HG03060 (cell line): ENCODE measurements at regions not wholly inside any gene's neighbourhood (a gene's known extent, or its start where the extent isn't known, plus 50 kb on each side); places are given as distances from the start of the nearest gene placed in this dataset.

Experiments
- ATAC-seq: cut with Tn5 transposase; IDR thresholded peaks from one replicate; pipeline ENCODE4 v1.9.1; 2021; ENCODE audit warnings: low read depth, moderate number of reproducible peaks; ENCODE audit not compliant: unreplicated experiment

DNA sequence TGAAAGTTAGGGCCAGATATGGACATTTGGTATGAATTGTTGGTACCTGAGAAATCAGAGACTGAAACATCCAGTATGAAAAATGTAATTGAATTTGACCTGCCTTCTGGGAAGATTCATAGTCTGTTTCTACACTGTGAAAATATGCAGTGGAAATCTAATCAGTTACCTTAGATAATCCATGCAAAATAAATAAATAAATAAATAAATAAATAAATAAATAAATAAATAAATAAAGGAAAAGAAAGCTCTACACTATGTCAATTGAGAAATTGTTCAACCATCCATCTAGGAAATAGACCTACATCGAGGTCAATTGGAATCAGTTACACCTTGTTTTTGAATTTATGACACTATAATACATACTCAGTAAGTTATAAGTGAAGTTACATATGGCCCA lies 252.3 kb downstream of the VGLL3 start:
- no peak for ATAC-seq

- ATAC-seq: no peak
Measured at GRCh38 chr3:86737517-86737916, 253.4 kb downstream of the VGLL3 start.

GRCh38 chr3:86733257-86733656 lies 257.7 kb downstream of the VGLL3 start:
- no peak for ATAC-seq

DNA sequence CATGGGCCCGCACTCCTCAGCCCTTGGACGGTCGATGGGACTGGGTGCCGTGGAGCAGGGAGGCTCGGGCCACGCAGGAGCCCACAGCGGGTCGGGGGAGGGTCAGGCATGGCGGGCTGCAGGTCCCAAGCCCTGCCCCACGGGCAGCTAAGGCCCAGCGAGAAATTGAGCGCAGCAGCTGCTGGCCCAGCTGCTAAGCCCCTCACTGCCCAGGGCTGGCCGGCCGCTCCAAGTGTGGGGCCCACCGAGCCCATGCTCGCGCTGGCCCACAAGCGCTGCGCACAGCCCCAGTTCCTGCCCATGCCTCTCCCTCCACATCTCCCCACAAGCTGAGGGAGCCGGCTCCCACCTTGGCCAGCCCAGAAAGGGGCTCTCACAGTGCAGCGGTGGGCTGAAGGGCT lies 259.4 kb downstream of the VGLL3 start:
- ATAC-seq: no peak

DNA sequence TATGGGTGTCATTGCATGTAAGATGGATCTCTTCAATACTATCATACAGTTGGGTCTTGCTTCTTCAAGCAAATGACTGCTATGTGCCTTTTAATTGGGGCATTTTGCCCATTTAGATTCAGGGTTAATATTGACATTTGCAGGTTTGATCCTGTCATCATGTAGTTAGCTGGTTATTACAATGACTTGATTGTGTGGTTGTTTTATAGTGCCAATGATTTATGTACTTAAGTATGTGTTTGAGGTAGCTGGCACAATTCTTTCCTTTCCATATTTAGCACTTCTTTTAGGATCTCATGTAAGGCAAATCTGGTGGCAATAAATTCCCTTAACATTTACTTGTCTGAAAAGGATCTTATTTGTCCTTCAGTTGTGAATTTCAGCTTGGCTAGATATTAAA lies 267.5 kb downstream of the VGLL3 start:
- no peak for ATAC-seq

GRCh38 chr3:86711634-86712033 lies 279.3 kb downstream of the VGLL3 start:
- ATAC-seq: no peak

DNA sequence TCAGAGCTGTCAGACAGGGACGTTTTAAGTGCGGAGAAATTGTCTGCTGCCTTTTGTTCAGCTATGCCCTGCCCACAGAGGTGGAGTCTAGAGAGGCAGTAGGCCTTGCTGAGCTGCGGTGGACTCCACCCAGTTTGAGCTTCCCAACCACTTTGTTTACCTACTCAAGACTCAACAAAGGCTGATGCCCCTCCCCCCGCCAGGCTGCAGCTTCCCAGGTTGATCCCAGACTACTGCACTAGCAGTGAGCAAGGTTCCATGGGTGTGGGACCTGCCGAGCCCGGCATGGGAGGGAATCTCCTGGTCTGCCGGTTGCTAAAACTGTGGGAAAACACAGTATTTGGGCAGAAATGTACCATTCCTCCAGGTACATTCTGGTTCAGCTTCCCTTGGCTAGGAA lies 282.1 kb downstream of the VGLL3 start:
- ATAC-seq: no peak

DNA sequence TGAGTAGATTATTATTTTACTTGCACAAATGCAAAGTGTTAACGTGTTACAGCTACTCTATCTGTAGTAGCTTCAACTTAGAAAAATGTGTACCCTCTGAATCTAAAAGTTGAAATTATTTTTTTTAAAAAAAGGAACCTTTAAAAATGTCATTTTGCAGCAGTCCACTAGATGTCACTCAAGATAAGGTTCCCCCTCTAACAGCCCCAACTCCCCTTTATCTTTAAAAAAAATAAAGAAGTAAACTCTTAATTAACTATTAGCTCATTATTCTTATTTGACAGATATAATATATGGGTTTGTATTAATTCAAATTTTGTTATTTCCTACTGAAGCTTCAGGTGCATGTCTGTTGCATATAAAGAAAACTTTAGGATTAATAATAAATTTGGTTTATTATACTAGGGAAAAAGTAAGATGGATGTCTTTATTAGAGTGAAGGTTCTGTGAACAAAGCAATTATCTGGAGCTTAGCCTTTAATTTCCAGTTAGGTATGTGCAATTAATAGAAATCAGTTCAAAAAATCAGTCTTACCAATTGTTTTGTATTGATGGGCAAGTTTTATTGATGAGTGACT lies 288.5 kb downstream of the VGLL3 start:
- no peak for ATAC-seq

DNA sequence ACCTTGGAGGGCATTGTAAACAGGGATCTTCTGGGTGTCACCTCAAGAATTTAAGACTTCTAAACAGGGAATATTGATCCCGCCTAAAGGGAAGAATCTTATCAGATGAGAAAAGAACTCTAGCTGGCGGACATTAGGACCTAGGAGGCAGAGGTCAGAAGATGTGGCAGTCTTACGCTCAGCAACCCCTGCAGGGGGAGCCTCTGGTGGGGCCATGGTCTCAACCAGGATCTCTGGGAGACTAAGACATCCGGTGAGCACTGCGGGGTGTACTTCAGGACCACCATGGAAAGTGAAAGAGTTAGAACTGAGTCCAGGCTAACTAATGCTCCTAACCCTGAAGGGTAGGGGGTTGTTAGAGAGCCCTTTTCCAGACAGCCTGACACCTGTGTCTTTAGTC lies 295.2 kb downstream of the VGLL3 start:
- no peak for ATAC-seq

- ATAC-seq: no peak
Measured at GRCh38 chr3:86673991-86674390, 317.0 kb downstream of the VGLL3 start.

- no peak for ATAC-seq
Measured at GRCh38 chr3:86661817-86662216, 329.1 kb downstream of the VGLL3 start.

DNA sequence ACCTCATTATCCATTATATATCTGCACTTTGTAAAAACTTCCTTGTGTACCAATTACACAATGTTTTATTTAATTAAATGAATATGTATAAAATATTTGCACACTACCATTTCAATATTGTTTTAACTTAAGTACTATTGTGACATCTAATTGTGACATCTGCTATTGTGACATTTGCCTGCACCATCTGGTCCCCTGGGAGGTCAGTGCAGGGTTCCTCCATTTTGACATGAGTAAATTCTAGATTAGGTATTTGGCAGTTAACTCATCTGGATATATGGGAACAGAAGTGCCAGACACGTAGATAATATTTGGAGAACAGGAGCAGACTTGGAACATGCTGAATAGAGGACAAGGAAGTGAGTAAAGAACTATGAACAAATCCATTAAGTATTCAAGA lies 332.1 kb downstream of the VGLL3 start:
- no peak for ATAC-seq

DNA sequence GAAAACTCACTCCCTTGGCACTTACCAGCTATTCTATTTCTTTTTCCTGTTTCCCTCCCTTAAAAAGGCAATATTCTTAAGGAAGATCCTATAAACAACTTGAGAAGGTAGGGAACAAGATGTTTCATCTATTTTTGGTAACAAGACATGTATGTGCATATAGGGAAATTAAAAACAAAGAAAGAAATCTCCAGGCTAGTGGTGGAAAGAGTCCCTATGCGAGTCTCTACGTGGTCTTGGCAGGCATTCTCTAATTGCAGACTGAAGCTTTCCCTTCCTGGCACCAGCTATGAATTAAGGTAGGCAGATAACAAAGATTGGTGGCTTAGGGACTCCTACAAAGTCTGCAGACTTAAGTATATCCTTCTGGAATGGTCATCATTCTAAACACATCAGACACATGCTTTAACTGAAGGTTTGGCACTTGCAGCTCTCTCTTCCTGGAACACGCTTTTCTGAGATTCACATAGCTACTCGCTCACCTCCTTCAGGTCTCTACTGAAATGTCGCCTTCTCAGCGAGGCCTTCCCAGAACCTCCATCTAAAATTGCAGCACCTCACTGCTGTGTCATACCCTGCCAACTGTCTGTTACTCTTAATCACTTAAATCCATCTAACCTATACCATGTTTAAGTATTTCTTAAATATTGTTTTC lies 336.0 kb downstream of the VGLL3 start:
- no peak for ATAC-seq

DNA sequence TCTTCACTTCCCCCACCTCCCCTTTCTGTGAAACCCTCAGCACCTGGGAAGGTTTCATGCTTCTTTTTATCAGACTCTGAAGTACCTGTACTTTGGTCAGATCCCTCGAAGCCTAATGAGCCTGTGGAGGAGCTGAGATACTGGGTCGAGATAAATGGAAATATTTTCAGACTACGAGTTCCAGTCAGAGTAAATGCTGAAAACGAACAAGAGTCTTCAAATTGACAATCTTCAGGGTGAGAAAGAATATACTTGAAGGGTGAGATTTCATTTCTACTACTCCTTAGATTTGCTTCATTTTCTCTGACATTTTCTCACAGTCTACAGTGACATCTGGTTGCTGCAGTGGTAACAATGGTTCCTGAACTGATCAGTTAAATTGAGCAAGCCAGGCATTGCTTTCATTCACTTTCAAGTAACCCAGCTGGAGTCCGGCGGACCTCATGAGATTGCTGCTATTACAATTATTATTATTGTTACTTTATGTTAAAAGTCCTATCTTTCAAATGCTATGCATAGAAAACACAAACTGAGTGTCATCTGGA lies 337.2 kb downstream of the VGLL3 start:
- no peak for ATAC-seq

DNA sequence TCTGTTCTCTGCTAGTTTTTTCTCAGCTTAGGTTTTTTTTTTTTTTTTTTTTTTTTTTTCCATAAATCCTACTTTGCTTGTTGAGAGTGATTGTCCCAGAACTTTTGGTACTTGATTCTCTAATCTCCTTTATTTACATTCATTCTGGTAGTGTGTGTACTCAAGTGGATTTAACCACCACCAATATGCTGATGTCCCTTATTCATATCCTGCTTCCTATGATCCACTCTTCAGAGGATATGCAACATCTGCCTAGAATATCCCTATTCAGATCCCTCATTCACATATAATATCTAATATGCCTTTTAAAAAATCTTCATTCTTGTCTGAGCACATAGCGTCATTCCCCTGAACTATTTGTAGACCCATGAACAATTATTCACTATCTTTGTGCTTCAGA lies 342.9 kb downstream of the VGLL3 start:
- ATAC-seq: no peak

GRCh38 chr3:86645756-86646155 lies 345.2 kb downstream of the VGLL3 start:
- ATAC-seq: no peak

DNA sequence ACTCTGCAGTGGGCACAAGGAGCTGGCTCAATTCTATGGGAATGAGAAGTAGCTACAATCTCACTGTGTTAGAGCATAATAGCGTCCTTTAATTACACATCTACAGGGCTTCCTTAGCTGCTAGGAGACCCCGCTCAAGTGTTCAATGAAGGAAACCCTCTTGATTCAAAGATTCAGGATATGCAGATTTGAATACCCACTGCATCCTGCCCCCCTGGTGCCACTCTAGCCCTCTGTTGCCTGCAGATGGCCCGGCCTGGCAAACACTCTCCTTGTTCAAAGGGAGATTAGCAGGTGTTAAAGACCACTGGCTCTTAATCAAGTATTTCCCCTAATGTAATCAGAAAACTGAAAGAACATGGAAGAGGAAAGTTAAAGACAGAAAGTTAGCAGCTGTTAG lies 356.6 kb downstream of the VGLL3 start:
- no peak for ATAC-seq

GRCh38 chr3:86629511-86629910 lies 361.4 kb downstream of the VGLL3 start:
- ATAC-seq: no peak

DNA sequence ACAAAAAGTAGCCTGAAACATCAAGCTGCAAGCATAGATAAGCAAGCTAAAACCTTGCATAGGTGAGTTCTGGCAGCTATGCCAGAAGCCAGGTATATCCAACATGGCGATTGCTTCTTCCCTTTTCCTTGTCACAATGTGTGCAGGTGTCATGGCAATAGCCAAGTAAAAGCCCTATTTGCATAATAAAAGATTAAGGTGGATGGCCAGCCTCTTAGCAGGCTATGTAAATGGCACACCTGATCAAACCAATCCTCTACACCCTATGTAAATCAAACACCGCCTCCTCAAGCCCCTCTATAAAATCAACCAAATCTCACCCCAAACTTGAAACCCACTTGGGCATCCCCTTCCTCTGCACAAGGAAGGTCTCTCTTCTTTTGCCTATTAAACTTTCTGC lies 366.8 kb downstream of the VGLL3 start:
- no peak for ATAC-seq

DNA sequence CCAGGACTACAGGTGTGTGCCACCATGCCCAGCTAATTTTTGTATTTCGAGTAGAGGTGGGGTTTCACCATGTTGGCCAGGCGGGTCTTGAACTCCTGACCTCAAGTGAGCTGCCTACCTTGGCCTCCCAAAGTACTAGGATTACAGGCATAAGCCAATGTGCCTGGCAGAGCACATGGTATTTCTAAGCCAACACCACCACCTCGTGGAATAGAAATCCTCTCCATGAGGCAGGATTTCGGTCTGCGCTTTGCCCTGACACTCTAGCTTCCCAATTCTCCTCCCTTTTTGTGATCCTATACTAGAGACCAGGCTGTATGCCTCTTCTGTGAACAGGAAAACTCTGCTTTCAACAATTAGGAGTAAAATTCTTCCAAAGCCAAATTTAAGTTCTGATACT lies 372.2 kb downstream of the VGLL3 start:
- ATAC-seq: no peak

- no peak for ATAC-seq
Measured at GRCh38 chr3:86605166-86605565, 385.8 kb downstream of the VGLL3 start.

DNA sequence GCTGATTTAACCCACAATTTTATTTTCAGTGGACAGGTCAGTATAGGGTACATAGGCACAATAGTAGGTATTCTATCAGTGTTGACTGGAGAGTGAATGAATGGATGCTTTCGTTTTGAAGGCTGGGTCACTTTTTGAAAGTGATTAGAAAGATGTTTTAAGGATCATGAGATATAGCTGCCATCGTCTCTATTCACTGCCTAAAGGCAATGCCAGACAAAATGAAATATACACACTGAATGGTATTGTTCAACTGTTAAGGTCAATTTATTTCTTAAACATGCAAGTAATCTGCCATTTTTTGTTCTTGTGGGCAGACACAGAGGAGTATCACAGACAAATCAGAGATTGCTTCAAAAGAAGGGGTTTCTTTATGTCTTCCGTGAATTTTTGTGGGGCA lies 395.3 kb downstream of the VGLL3 start:
- no peak for ATAC-seq
